Heart right ventricle (tissue), 16 donors: ENCODE measurements at regions not wholly inside any gene's neighbourhood (a gene's known extent, or its start where the extent isn't known, plus 50 kb on each side); places are given as distances from the start of the nearest gene placed in this dataset.

Experiments used
- ATAC-seq, 8 donors: fragments of 200-7000 bp; cut with Tn5 transposase; one replicate each; pipeline ENCODE4 v1.9.1; 2020; ENCODE audit warnings: mild to moderate bottlenecking in 8 of 8, moderate library complexity in 8 of 8, moderate number of reproducible peaks in 1 of 8
- DNase-seq, 2 donors: peaks; one replicate each; pipeline ENCODE4 v3.0.0-alpha.2; 2020
- H3K27ac ChIP-seq, 10 donors: fragments of 200-600 bp; sonication (generic) in 2 of 10; one replicate each; pipeline versions ENCODE4 v1.5.0 to v1.8.0; 2020 to 2022; ENCODE audit warnings: mild to moderate bottlenecking in 3 of 10
- H3K27me3 ChIP-seq, 7 donors: fragments of 200-600 bp; one replicate each; pipeline ENCODE4 v1.8.0; 2021 to 2022; ENCODE audit warnings: mild to moderate bottlenecking in 2 of 7
- H3K36me3 ChIP-seq, 9 donors: fragments of 200-600 bp; sonication (generic) in 1 of 9; one replicate each; pipeline versions ENCODE4 v1.5.0 to v1.8.0; 2020 to 2022; ENCODE audit warnings: mild to moderate bottlenecking in 2 of 9
- H3K4me1 ChIP-seq, 9 donors: fragments of 200-600 bp; sonication (generic) in 1 of 9; one replicate each; pipeline versions ENCODE4 v1.5.0 to v1.8.0; 2020 to 2022; ENCODE audit warnings: mild to moderate bottlenecking in 4 of 9
- H3K4me3 ChIP-seq, 10 donors: fragments of 200-600 bp; sonication (generic) in 2 of 10; one replicate each; pipeline versions ENCODE4 v1.5.0 to v1.8.0; 2020 to 2022; ENCODE audit warnings: mild to moderate bottlenecking in 7 of 10, moderate library complexity in 2 of 10
- H3K9me3 ChIP-seq, 11 donors: fragments of 200-600 bp in 10 of 11; sonication (generic) in 2 of 11; one replicate each; pipeline versions ENCODE4 v1.5.0 to v1.8.0; 2013 to 2022; ENCODE audit warnings: mild to moderate bottlenecking in 2 of 11, control low read depth in 1 of 11, moderate library complexity in 1 of 11
- CTCF ChIP-seq, 9 donors: fragments of 200-600 bp; sonication (generic) in 2 of 9; IDR thresholded peaks; one replicate each; pipeline versions ENCODE4 v1.5.0 to v1.8.0; 2021 to 2022; ENCODE audit warnings: antibody characterized with exemption in 9 of 9, mild to moderate bottlenecking in 5 of 9, moderate library complexity in 1 of 9
- WGBS, 2 donors: extraction: QIAGEN DNeasy Blood & Tissue Kit; methylation state at CpG; one replicate each; pipeline ENCODE4 v1.1.7; 2013; ENCODE audit warnings: inconsistent platforms in 1 of 2; 5-methylcytosine and 5-hydroxymethylcytosine counted together
- intact Hi-C, 10 donors: fragments of 100-400 bp; cut with DNase I; formaldehyde crosslinking; loops; one replicate each; pipeline versions ENCODE4 v1.11.1 to v1.14.2; 2022
- donor health status: Arrhythmogenic right ventricular cardiomyopathy.
- donor health status: ischemic (EF 13 %, LVEDD 7.1; RV severe dilation, severe dysfunction).
- donor health status: healthy with polysubstance abuse.
- donor health status: DM: no; HTN: yes; CAD: no.
- donor health status: DM: no; HTN: no; CAD: no.
- donor health status: ischemic (EF 25% LVEDD 6.9; RV normal size, moderate dysfunction).
- donor health status: ischemic (EF 25% LVEDD 5.7; RV mildly dilated, moderate dysfunction).
- donor health status: healthy.
- donor health status: DM: yes; HTN: yes; CAD: no.
- donor health status: Ischemic cardiomyopathy.
- donor health status: ischemic (EF 35%, LVEDD 5.7; RV mildly dilated, moderate dysfunction).
- donor health status: nonischemic (EF 11% LVEDD 7.7; RV severe dilation, severe dysfunction).
- donor health status: DM: yes; HTN: yes; CAD: no.
- donor health status: PGD.
- donor health status: ischemic (EF 29% LVEDD 5.4; RV normal size, mild dysfunction).
- donor health status: nonischemic (EF 23%, LVEDD 6.1; RV moderate dilation, normal function).

- Histone ChIP-seq H3K4me1 (peaks cover 0 to 10% (median 0%) of the 10 kb centered on the region in 9 donors), H3K36me3 (no peaks in the 10 kb centered on the region), H3K9me3 (peaks cover 0 to 6% (median 0%) of the 10 kb centered on the region in 11 donors), H3K27me3 (peaks cover 0 to 8% (median 0%) of the 10 kb centered on the region in 7 donors), H3K4me3 (no peak overlapping the region), H3K27ac (no peak overlapping the region)
- DNase-seq (no peak), ATAC-seq (no peak)
- WGBS, 2 donors: 89 to 92% methylated on average over 4 of the region's 4 CpGs
- no peak for TF ChIP-seq CTCF (IDR thresholded peaks at IDR 0.05)
- intact Hi-C loops: no loop called here
Measured at GRCh38 chr9:88889386-88889785, 101.9 kb upstream of the S1PR3 start.

- intact Hi-C loops: no loop called here
- H3K4me3 ChIP-seq: no peak overlapping the region
- peaks cover 0 to 6% (median 0%) of the 10 kb centered on the region in 11 donors for H3K9me3 ChIP-seq
- H3K36me3 ChIP-seq: no peaks in the 10 kb centered on the region
- no peak for TF ChIP-seq CTCF (IDR thresholded peaks at IDR 0.05)
- 95% methylated on average over 4 of the region's 4 CpGs for WGBS, 2 donors
- peaks cover 0 to 10% (median 0%) of the 10 kb centered on the region in 9 donors for H3K4me1 ChIP-seq
- no peak for ATAC-seq
- no peak for DNase-seq
- peaks cover 0 to 8% (median 0%) of the 10 kb centered on the region in 7 donors for H3K27me3 ChIP-seq
- no peak overlapping the region for H3K27ac ChIP-seq
Measured at GRCh38 chr9:88890546-88890945, 100.7 kb upstream of the S1PR3 start.

- no peak for TF ChIP-seq CTCF (IDR thresholded peaks at IDR 0.05)
- H3K27me3 ChIP-seq: peaks cover 0 to 8% (median 0%) of the 10 kb centered on the region in 7 donors
- intact Hi-C loops: no loop called here
- 88 to 92% methylated on average over 2 of the region's 2 CpGs for WGBS, 2 donors
- no peak overlapping the region for H3K27ac ChIP-seq
- no peak for ATAC-seq
- no peak overlapping the region for H3K4me3 ChIP-seq
- H3K4me1 ChIP-seq: peaks cover 0 to 10% (median 0%) of the 10 kb centered on the region in 9 donors
- no peak for DNase-seq
- H3K9me3 ChIP-seq: peaks cover 0 to 6% (median 0%) of the 10 kb centered on the region in 11 donors
- no peaks in the 10 kb centered on the region for H3K36me3 ChIP-seq
Measured at GRCh38 chr9:88891040-88891439, 100.2 kb upstream of the S1PR3 start.

- intact Hi-C loops: no loop called here
- H3K9me3 ChIP-seq: peaks cover 0 to under 1% (median 0%) of the 10 kb centered on the region in 11 donors
- peak in 1 of 2 donors; percentile 20 for DNase-seq
- H3K4me3 ChIP-seq: no peak overlapping the region
- peaks cover 0 to 13% (median 0%) of the 10 kb centered on the region in 7 donors for H3K27me3 ChIP-seq
- TF ChIP-seq CTCF (IDR thresholded peaks at IDR 0.05): no peak
- 53 to 62% methylated on average over 4 of the region's 4 CpGs for WGBS, 2 donors
- H3K27ac ChIP-seq: no peak overlapping the region
- peaks cover 0 to 10% (median 0%) of the 10 kb centered on the region in 9 donors for H3K4me1 ChIP-seq
- peak in 4 of 8 donors; percentile 33 to 52 (median 40) for ATAC-seq
- no peaks in the 10 kb centered on the region for H3K36me3 ChIP-seq
Measured at GRCh38 chr9:88892724-88893123, 98.5 kb upstream of the S1PR3 start.
